ENCODE measurements at regions not wholly inside any gene's neighbourhood (a gene's known extent, or its start where the extent isn't known, plus 50 kb on each side); places are given as distances from the start of the nearest gene placed in this dataset.

GRCh38 chr14:101174980-101175606, 271.6 kb upstream of the RTL1 start:
- TF ChIP-seq, protein P1, sequence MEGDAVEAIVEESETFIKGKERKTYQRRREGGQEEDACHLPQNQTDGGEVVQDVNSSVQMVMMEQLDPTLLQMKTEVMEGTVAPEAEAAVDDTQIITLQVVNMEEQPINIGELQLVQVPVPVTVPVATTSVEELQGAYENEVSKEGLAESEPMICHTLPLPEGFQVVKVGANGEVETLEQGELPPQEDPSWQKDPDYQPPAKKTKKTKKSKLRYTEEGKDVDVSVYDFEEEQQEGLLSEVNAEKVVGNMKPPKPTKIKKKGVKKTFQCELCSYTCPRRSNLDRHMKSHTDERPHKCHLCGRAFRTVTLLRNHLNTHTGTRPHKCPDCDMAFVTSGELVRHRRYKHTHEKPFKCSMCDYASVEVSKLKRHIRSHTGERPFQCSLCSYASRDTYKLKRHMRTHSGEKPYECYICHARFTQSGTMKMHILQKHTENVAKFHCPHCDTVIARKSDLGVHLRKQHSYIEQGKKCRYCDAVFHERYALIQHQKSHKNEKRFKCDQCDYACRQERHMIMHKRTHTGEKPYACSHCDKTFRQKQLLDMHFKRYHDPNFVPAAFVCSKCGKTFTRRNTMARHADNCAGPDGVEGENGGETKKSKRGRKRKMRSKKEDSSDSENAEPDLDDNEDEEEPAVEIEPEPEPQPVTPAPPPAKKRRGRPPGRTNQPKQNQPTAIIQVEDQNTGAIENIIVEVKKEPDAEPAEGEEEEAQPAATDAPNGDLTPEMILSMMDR (IDR thresholded peaks at IDR 0.05), result no peak
- TF ChIP-seq POLR2A (IDR thresholded peaks at IDR 0.05), result no peak

Measured in right lobe of liver (tissue), 4 donors.